ENCODE measurements at regions not wholly inside any gene's neighbourhood (a gene's known extent, or its start where the extent isn't known, plus 50 kb on each side); places are given as distances from the start of the nearest gene placed in this dataset.
"Not testable (repeated sequence)": the region's sequence is repeated elsewhere in the genome, so short reads cannot be mapped to it uniquely, and the experiment has no call there.

DNA sequence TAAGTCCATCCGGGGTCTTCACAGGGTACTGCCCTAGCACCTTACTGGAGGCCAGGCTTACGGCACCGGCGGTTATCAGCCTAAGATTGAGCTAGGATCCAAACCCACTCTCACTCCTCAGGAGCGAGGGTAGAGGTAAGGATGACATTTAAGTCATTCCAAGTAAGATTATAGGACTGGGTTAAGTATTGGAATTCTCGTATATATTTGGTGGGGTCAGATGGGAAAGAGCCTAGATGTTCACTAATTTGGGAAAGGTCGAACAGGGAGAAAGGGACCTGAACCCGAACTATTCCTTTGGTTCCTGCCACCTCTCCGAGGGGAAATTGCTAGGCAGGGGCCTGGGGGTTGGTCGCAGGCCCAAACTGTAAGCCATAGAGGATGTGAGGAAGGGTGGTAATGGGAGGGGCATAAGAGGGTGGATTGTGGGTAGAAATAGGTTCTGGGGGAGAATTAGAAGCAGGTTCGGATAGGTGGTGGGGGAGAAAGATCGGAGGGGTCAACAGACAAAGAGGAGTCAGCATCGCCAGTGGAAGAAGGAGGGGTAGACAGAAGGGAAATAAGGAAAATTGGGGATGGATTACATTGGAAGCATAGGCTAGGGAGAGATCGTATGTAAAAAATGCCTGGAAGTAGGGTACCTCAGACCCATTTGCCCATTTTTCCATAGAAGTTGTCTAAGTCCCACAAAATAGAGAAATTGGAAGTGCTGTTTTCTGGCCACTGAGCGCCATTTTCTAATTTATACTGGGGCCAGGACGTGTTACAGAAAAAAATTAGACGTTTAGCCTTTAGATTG is 747.1 kb upstream of the ADGRB3 start:
- no peak for DNase-seq

DNA sequence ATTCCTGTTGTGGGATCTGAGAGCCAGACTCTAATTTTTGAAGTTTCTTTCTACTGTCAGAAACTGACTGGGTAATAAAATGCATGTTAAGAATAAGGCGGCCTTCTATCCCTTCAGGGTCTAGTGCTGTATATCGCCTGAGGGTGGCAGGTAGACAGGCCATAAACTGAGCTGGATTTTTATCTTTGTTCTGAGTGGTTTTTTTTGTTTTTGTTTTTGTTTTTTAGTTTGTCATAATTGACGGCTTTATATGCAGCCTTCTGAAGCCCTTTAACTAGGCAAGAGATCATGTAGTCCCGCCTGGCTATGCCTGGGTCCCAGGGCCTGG is 747.7 kb upstream of the ADGRB3 start:
- DNase-seq: no peak

DNA sequence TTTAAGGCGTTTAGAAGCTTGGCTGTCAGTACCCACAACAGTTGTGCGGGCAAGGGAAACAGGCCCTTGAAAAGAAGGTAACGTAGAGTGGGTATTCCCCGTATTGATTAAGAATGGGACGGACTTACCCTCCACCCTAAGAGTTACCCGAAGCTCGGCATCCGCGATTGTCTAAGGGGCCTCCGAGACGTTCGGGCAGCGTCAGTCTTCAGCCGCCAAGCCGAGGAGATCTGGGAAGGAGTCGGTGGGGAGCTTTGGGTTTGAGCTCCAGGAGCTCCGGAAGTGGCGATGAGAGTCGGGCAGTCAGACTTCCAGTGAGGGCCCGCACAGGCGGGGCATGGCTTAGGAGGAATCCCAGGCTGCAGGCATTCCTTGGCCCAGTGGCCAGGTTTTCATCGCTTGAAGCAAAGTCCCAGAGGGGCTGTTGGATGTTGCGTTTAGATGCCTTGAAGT is 748.2 kb upstream of the ADGRB3 start:
- no peak for DNase-seq

DNA sequence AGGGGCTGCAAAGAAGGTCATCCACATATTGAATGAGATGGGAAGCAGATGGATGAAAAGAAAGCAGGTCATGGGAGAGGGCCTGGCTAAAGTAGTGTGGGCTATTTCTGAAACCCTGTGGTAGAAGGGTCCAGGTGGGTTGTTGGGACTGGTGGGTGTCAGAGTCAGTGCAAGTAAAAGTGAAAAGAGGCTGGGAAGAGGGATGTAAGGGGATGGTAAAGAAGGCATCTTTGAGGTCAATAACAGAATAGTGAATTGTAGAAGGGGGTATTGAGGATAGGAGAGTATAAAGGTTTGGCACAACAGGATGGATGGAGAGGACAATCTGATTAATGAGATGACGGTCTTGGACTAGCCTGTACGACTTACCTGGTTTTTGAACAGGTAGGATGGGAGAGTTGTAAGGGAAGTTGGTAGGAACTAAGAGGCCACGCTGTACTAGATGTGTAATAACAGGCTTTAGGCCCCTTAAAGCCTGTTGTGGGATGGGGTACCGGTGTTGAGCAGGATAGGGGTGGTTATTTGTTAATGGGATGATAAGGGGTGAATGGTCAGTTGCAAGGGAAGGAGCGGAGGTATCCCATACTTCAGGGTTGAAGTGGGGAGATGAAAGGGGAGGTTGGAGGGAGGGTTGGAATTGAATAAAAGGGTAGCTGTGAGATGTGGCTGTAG is 748.9 kb upstream of the ADGRB3 start:
- DNase-seq: no peak

DNA sequence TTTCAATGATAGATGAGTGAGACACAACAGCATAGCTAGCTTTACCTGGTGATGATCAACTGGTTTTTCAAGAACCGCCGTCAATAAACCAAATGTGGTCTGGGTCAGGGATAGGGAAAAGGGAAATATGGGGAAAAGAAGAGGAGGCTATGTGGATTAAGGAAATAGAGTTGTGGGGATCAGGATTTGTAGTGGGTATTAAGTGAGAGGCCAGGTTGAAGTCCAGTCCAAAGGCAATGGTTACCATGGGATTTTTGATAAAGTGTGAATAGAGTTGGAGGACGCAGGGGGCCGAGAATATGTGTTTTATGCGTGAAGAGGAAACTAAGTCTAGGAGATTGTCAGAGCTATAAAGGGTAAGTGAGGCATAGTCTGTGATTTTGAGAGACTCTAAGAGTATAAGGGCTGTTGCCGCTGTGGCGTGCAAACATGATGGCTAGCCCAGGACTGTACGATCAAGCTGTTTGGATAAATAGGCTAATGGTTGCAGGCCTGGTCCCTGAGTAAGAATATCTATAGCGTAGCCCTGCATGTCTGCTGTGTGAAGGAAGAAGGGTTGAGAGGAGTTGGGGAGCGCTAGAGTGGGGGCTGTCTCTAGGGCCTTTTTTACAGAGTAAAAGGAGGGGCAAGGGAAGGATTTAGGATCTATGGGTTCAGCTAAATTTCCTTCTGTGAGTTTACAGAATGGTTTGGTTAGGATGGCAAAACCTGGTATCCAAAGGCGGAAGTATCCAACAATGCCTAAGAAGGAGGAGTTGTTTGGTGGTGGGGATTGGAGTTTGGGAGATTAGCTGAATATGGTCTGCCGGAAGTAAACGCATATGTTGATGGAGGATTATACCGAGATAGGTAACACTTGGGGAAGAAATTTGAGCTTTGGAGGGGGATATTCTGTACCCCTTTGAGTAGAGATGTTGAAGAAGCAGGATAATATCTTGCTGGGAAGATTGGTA is 749.7 kb upstream of the ADGRB3 start:
- DNase-seq: no peak

DNA sequence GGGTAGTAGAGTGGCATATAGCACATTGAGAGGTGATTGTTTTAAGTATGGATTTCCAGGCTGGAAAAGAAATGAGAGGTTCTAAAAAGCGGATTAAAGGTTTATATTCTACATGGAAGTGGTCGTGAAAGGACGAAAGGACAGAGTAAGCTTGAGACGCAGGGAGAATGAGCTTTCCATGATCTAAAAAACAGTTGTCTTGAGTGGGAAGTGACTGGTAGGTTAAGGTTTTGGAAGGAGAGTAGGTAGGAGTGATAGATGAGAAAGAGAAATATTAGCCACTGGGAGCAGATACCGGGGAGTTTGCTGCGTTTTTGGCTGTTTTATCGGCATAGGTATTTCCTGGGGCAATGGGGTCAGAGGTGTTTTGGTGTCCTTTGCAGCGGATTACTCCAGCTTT is 750.6 kb upstream of the ADGRB3 start:
- no peak for DNase-seq

DNA sequence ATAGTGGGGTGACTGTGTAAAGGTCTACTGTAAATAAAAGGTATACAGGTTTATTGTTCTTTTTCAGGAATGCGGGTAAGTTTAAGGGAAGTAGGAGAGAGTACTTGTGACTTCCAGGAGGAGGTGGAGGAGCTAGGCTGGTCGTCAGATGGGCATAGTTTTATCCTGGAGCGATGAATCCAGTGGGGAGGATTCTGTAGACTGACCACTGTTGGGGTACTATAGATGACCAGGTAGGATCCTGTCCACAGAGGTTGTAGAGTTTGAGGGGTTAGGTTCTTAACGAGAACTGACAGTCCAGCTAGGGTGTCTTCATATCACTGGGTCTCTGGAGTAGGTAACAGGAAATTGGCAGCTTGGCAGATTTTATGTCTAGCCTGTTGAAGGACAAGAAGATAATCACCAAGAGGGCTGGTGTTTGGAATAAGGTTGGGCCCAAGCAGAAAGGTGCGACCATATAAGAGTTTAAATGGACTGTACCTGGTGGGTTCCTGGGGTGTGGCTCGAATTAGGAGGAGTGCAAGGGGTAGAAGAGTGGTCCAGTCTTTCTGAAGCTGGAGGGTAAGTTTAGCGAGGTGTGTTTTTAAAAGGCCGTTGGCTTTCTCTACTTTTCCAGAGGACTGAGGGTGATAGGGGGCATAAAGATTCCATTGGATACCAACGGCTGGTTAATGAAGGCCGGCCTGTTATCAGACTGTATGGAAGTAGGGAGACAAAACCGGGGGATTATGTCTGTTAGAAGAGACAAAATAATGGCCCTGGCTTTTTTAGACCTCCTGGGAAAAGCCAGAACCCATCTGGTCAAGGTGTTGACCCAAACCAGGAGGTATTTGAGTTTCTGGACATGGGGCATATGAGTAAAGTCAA is 751.3 kb upstream of the ADGRB3 start:
- DNase-seq: no peak

DNA sequence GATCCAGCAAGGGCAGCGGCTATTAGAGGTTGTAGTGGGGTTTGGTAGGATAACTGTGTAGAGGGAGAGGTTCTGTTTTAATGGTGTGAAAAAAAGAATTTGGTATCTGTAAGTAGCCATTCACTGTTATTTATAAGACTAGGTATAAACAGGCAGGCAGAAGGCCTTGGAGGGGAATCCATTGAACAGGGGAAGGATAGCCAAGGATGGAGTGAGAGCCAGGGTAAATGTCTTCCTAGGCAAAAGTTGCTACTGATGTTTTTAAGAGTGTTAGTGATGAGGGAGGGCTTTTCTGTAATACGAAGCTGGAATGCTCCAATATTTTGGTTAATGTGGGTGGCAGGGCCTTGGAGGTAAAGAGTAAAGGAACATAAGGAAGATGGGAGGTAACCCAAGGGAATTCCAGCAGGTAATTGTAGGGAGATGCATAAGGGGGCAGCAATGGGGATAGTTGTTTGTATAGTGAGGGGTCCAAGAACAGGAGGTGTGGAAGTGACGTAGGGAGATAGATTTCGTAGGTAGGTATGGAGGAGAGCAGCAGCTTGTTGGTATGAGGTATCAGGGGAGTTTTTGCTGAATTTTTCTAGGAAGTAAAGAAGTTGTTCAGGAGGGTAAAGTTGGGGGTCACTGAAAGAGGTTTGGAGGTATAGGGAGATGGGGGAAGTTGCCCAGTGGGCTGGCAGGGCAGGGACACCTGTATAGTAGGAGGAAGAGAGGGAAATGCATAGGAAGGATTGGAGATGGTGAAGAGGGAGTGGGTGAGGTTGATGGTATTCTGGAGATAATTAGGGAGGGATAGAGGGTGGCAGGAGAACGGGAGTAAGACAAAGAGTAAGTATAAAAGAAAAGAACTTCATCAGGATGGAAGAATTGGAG is 752.4 kb upstream of the ADGRB3 start:
- DNase-seq: no peak

DNA sequence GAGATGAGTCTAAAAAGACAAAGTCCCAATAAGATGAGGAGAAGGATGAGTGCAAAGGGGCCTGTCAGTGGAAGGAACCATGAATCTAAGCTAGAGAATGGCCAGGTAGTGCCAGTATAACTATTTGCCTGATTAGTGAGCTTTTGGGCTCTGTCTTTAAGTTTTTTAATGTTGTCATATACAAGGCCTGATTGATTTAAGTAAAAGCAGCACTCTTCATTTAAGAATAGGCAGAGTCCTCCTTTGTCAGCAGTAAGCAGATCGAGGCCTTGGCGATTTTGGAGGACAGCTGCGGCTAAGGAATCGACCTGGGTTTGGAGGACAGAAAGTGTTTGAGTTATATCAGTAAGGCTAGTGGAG is 753.4 kb upstream of the ADGRB3 start:
- no peak for DNase-seq

DNA sequence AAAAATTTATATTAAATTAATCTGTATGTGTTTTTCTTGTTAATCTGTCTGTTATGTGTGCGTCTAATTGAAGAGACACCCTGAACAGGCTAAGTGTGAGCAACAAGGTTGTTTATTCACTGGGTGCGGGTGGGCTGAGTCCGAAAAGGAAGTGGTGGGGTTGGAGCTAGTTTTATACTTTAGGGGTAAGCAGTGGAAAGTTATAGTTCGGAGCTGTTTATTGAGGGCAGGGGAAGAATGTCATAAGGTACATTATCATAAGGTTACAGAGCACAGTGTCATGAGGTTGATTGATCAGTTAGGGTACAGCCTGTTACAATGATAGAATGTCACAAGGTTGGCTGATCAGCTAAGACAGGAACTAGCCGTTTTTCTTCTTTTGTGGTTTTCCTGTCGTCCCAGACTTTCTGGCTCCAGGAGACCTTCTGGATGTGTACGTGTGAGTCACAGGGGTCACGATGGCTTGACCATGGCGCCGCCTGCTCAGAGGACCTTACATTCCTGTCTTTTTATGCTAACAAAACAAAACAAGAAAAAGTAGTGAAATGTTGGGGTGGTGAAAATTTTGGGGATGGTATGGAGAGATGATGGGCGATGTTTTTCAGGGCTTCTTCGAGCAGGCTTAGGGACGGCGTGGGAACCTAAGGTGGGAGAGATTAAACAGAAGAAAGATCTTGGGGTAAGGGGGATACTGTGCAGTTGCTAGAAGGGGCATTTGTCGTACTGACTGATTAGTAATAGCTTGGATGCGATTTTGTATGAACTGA is 754.0 kb upstream of the ADGRB3 start:
- DNase-seq: no peak

DNA sequence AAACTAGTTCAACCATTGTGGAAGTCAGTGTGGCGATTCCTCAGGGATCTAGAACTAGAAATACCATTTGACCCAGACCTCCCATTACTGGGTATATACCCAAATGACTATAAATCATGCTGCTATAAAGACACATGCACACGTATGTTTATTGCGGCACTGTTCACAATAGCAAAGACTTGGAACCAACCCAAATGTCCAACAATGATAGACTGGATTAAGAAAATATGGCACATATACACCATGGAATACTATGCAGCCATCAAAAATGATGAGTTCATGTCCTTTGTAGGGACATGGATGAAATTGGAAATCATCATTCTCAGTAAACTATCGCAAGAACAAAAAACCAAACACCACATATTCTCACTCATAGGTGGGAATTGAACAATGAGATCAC is 754.7 kb upstream of the ADGRB3 start:
- not testable (repeated sequence) for DNase-seq

DNA sequence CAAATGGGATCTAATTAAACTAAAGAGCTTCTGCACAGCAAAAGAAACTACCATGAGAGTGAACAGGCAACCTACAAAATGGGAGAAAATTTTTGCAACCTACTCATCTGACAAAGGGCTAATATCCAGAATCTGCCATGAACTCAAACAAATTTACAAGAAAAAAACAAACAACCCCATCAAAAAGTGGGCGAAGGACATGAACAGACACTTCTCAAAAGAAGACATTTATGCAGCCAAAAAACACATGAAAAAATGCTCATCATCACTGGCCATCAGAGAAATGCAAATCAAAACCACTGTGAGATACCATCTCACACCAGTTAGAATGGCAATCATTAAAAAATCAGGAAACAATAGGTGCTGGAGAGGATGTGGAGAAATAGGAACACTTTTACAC is 755.2 kb upstream of the ADGRB3 start:
- not testable (repeated sequence) for DNase-seq

DNA sequence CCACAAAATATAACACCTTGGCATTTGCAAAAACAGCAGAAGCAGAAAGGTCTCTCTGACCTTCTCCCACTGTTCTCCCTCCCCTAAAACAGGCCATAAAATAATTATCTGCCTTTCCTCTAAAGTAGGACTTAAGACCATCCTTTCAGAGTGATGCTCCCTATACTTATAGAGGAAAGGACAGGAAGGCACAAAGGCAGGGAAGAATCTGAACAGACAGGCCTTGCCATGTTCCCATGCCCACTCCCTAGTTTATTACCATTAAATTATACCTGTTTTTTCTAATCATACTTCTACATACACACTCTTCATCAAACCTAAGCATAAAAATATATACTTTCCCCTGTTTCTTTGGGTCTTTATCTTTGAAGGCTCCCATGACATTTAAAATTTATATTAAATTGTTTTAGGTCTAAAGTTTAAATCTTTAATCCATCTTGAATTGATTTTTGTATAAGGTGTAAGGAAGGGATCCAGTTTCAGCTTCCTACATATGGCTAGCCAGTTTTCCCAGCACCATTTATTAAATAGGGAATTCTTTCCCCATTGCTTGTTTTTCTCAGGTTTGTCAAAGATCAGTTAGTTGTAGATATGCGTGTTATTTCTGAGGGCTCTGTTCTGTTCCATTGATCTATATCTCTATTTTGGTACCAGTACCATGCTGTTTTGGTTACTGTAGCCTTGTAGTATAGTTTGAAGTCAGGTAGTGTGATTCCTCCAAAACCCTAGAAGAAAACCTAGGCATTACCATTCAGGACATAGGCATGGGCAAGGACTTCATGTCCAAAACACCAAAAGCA is 755.8 kb upstream of the ADGRB3 start:
- not testable (repeated sequence) for DNase-seq

DNA sequence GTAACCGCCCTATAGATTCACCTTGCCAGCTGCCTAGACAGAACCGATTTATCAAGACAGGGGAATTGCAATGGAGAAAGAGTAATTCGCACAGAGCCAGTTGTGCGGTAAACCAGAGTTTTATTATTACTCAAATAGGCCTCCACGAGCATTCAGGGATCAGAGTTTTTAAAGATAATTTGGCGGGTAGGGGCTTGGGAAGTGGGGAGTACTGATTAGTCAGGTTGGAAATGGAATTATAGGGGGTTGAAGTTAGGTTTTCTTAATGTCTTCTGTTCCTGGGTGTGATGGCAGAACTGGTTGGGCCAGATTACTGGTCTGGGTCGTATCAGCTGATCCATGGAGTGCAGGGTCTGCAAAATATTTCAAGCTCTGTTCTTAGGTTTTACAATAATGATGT is 756.9 kb upstream of the ADGRB3 start:
- not testable (repeated sequence) for DNase-seq

DNA sequence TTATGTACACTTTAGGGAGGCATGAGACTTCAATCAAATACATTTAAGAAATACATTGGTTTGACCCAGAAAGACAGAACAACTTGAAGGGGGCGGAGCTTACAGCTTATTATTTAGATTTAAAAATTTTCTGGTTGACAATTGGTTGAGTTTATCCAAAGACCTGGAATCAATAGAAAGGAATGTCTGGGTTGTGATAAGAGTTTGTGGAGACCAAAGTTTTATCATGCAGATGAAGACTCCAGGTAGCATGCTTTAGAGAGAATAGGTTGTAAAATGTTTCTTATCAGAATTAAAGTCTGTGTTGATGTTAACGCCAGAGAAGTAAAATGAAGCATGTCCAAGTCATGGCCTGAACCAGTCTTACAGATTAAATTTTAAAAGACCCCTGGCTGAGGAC is 757.8 kb upstream of the ADGRB3 start:
- no peak for DNase-seq

DNA sequence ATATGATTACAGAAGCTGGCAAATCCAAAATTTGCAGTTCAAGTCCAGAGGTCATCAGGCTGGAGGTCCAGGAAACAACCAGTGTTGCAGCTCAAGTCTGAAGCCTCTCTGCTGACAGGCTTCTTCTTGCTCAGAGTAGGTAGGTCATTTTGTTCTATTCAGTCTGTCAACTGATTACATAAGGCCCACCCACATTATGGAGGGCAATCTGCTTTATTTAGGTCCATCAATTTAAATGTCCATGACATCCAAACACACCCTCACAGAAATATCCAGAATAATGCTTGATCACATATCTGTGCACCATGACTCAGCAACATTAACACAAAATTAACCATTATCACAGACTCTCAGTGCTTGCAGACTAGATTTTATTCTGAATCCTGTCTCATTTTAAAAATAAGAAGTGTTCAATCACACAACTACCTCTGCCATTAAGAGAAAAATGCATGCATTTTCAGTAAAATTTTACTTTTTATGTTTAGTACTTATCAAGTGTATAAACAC is 759.2 kb upstream of the ADGRB3 start:
- DNase-seq: no peak

DNA sequence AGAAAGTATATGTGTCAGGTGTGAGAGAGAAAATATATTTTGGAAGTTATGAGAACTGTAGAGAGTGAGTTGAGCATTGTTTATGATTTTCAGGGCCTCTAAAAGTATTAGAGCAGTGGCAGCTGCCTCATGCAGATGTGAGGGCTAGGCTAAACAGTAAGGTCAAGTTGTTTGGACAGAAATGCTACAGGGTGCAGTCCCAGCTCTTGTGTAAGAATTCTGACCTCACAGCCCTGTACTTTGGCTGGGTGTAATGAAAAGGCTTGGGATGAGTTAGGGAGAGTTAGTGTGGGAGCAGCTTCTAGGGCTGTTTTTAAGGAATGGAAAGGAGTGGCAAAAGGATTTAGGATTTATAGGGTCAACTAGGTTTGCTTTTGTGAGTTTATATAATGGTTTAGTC is 764.8 kb upstream of the ADGRB3 start:
- DNase-seq: no peak

DNA sequence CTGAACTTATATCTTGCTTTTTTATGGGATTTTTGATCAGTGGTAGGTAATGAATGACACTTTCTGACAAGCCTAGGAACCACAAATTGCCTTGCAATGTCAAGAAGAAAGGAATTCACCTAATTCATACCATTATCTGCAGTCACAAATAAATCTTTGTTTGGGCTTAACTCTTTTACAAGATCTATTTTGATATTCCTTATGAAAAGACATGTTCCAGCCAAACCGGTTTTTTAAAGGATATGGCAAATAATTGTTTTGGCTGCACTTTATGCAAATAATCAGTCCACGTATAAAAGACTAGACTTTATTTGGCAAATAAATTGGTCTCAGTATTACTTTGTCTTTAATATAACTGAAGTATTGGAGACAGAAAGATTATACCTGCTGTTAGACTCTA is 771.7 kb upstream of the ADGRB3 start:
- no peak for DNase-seq

DNA sequence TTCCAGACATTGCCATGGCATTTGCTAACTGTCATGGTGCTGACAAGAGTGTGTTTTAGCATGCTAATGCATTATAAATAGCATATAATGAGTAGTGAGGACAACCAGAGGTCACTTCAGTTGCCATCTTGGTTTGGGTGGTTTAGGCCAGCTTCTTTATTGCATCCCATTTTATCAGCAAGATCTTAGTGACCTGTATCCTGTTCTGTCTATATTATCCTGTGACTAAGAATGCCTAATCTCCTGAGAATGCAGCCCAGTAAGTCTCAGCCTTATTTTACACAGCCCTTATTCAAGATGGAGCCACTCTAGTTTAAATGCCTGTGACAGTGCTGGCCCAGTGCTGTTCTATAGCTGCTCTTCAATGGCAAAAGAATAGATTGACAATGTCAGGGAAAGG is 781.0 kb upstream of the ADGRB3 start:
- DNase-seq: no peak

DNA sequence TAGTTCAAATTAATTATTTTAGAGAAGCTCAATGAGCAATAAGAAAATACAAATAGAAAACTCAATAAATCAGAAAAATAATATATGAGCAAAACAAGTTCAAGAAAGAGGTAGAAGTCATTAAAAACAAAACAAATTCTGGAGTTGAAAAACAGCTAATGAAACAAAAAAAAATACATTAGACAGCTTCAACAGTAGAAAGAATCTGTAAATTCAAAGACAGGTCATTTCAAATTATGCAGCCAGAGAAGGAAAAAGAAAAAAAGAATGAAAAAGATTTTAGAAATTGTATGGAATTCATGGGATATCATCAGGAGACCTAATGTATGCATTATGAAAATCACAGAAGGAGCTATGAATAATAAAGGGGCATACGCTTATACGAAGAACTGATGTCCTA is 795.3 kb upstream of the ADGRB3 start:
- no peak for DNase-seq
